HUES64 (cell line): ENCODE measurements at regions not wholly inside any gene's neighbourhood (a gene's known extent, or its start where the extent isn't known, plus 50 kb on each side); places are given as distances from the start of the nearest gene placed in this dataset.

Experiments used
- H3K27ac ChIP-seq: 2 replicates; pipeline ENCODE4 v1.7.0; 2013; ENCODE audit warnings: low read depth, low read length, inconsistent platforms
- H3K27me3 ChIP-seq: 2 replicates; pipeline ENCODE4 v1.6.1; 2013; ENCODE audit warnings: mild to moderate bottlenecking, low read length; ENCODE audit not compliant: insufficient read depth
- H3K36me3 ChIP-seq: 2 replicates; pipeline ENCODE4 v1.6.1; 2013; ENCODE audit warnings: mild to moderate bottlenecking, low read length; ENCODE audit not compliant: insufficient read depth
- H3K4me1 ChIP-seq: 2 replicates; pipeline ENCODE4 v1.6.1; 2013; ENCODE audit warnings: mild to moderate bottlenecking, low read length, moderate library complexity; ENCODE audit not compliant: insufficient read depth
- H3K4me3 ChIP-seq: 2 replicates; pipeline ENCODE4 v1.5.1; 2013; ENCODE audit warnings: mild to moderate bottlenecking, low read length, moderate library complexity
- H3K9ac ChIP-seq: 2 replicates; pipeline ENCODE4 v1.6.1; 2013; ENCODE audit warnings: mild to moderate bottlenecking, low read depth, low read length
- H3K9me3 ChIP-seq: 2 replicates; pipeline ENCODE4 v1.6.1; 2013; ENCODE audit warnings: low read depth, low read length; ENCODE audit not compliant: insufficient read depth
- WGBS: fragments of 150-250, 120-280 bp; methylation state at CpG from one replicate; pipeline ENCODE4 v1.1.7; 2013; ENCODE audit warnings: missing lambda C conversion rate; 5-methylcytosine and 5-hydroxymethylcytosine counted together

- H3K36me3 ChIP-seq: no peaks in the 10 kb centered on the region
- no peaks in the 10 kb centered on the region for H3K9me3 ChIP-seq
- no peaks in the 10 kb centered on the region for H3K27me3 ChIP-seq
- H3K9ac ChIP-seq: no peak overlapping the region
- no peak overlapping the region for H3K27ac ChIP-seq
- H3K4me1 ChIP-seq: peaks cover 13% of the 10 kb centered on the region
- WGBS: 97% methylated on average over 4 of the region's 5 CpGs
- no peak overlapping the region for H3K4me3 ChIP-seq
Measured at GRCh38 chr1:235025422-235025984, 103.1 kb downstream of the TOMM20 start.

DNA sequence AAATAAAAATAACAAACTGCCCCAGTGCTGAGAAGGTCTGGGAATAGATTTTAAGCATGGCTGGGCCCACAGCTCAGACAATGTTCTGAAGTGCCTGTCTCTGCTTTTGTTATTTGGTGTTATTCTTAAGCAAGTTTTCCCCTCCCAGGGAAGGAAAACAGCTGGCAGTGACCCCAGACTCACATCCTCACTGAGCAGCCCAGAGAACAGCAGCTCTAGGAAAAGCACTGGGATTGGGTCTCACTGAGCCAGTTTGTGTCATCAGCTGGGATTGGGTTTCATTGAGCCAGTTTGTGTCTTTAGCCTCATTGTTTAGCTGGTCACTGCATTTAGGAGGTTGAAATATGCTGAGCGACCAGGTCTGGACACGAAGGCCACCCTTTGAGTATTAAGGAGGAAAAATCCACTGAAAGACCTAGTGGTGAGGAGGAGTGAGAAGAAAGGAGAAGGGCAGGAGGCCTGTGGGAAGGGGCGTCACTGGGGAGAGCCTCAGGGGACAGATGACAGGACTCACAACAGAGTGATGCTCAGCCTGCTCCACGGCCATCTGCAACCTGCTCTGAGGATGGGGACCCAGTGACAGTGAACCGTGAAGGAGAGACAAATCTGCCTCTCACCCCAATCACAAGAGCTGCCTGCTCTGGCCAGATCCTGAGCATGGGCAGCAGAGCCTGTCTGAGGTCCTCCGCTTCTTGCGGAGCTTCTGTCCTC lies 103.8 kb downstream of the TOMM20 start:
- no peak overlapping the region for H3K27ac ChIP-seq
- 94% methylated on average over 7 of the region's 7 CpGs for WGBS
- H3K9ac ChIP-seq: no peak overlapping the region
- peaks cover 13% of the 10 kb centered on the region for H3K4me1 ChIP-seq
- H3K4me3 ChIP-seq: no peak overlapping the region
- no peaks in the 10 kb centered on the region for H3K9me3 ChIP-seq
- no peaks in the 10 kb centered on the region for H3K27me3 ChIP-seq
- no peaks in the 10 kb centered on the region for H3K36me3 ChIP-seq

GRCh38 chr1:235023711-235024439 lies 104.8 kb downstream of the TOMM20 start:
- Histone ChIP-seq H3K4me1 (peaks cover 13% of the 10 kb centered on the region), H3K36me3 (no peaks in the 10 kb centered on the region), H3K27me3 (no peaks in the 10 kb centered on the region), H3K4me3 (no peak overlapping the region), H3K27ac (no peak overlapping the region), H3K9ac (no peak overlapping the region), H3K9me3 (no peaks in the 10 kb centered on the region)
- WGBS: 86% methylated on average over 10 of the region's 10 CpGs

DNA sequence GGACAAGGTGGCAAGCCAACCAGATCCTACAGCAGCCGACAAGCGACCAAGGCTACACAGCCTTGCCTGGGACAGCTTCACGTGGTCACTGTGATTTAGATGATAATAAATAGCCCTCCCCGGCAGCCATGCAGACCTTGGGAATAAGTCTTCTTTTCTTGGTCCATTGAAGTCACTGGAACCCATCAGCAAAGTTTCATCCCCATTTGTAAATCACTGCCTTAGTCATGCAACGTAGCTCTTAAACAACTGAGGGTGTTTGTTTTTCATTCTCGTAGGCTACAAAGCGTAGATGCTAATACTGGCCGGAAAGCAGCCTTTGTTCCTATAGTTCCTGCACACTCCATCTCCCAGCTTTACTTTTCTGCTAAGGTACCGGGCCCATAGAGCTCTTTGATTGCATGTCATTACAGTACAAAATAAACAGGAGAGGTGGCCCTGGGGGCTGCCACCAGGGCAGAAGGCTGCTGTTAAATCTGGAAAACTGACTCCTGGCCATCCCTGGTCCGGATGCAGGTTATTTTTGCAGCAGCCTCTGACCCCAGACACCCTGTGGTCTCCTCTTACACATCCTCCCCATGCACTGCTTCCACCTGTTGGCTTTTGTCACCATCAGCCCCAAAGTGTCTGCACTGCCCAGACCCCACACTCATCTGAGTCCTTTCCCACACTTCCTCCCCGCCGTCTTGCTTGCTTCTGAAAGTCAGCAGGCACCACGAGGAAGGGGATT lies 105.5 kb downstream of the TOMM20 start:
- no peaks in the 10 kb centered on the region for H3K27me3 ChIP-seq
- no peak overlapping the region for H3K9ac ChIP-seq
- no peaks in the 10 kb centered on the region for H3K9me3 ChIP-seq
- H3K4me3 ChIP-seq: no peak overlapping the region
- peaks cover 13% of the 10 kb centered on the region for H3K4me1 ChIP-seq
- 69% methylated on average over 13 of the region's 13 CpGs for WGBS
- no peaks in the 10 kb centered on the region for H3K36me3 ChIP-seq
- no peak overlapping the region for H3K27ac ChIP-seq

- peaks cover 13% of the 10 kb centered on the region for H3K4me1 ChIP-seq
- WGBS: 83% methylated on average over 12 of the region's 12 CpGs
- H3K27ac ChIP-seq: no peak overlapping the region
- no peaks in the 10 kb centered on the region for H3K9me3 ChIP-seq
- H3K4me3 ChIP-seq: no peak overlapping the region
- no peaks in the 10 kb centered on the region for H3K27me3 ChIP-seq
- H3K9ac ChIP-seq: no peak overlapping the region
- no peaks in the 10 kb centered on the region for H3K36me3 ChIP-seq
Measured at GRCh38 chr1:235022341-235022980, 106.2 kb downstream of the TOMM20 start.

DNA sequence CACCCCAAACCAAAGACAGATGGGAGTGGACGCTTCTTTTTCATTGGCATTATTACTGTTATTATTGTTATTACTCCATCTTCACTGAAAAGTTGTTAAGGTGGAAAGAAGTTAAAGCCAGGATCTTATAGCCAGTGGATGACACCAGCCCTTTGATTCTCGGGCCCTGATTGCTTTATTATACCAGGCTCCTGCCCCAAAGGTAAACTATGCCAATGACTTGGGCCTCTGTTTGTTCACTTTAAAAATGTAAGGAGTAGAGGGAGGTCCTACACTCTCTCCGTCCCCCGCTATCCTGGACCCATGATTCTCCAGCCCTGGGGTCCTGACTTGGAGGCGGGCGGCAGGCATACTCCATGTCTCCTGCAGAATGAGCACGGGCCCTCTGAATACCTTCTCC lies 106.8 kb downstream of the TOMM20 start:
- Histone ChIP-seq H3K36me3 (no peaks in the 10 kb centered on the region), H3K4me1 (peaks cover 13% of the 10 kb centered on the region), H3K9me3 (no peaks in the 10 kb centered on the region), H3K27ac (no peak overlapping the region), H3K27me3 (no peaks in the 10 kb centered on the region), H3K4me3 (no peak overlapping the region), H3K9ac (no peak overlapping the region)
- WGBS: 93% methylated on average over 6 of the region's 7 CpGs

- Histone ChIP-seq H3K9ac (no peak overlapping the region), H3K27me3 (no peaks in the 10 kb centered on the region), H3K27ac (no peak overlapping the region), H3K4me1 (peaks cover 13% of the 10 kb centered on the region), H3K36me3 (no peaks in the 10 kb centered on the region), H3K4me3 (no peak overlapping the region), H3K9me3 (no peaks in the 10 kb centered on the region)
- 94% methylated on average over 7 of the region's 7 CpGs for WGBS
Measured at GRCh38 chr1:235021321-235021720, 107.3 kb downstream of the TOMM20 start.

GRCh38 chr1:235019961-235020360 lies 108.7 kb downstream of the TOMM20 start:
- H3K9me3 ChIP-seq: no peaks in the 10 kb centered on the region
- 93% methylated on average over 4 of the region's 4 CpGs for WGBS
- peaks cover 16% of the 10 kb centered on the region for H3K4me1 ChIP-seq

DNA sequence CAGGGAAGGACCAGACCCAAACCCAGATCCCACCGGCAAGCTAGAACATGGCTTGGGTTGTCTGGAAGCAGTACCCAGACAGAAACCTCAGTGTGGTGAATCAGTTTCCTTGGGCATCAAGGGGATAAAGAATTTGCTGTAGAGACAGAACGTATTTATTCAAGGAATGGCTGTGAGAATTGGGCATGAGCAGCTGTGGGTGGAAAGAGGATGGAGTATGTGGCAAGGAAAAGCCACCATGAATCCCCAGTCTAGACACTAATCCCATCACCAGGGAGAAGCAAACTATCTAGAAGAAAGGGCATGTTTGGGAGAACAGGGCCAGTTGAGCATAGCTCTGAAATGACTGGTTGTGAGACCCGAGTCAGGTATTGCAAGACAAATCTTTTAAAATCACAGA lies 109.2 kb downstream of the TOMM20 start:
- Histone ChIP-seq H3K9me3 (no peaks in the 10 kb centered on the region), H3K4me1 (peaks cover 16% of the 10 kb centered on the region), H3K4me3 (no peak overlapping the region), H3K9ac (no peak overlapping the region), H3K36me3 (no peaks in the 10 kb centered on the region), H3K27ac (no peak overlapping the region), H3K27me3 (no peaks in the 10 kb centered on the region)
- WGBS: 94% methylated on average over 3 of the region's 3 CpGs

More at GRCh38 chr1:235019961-235020360, 108.7 kb downstream of the TOMM20 start:
- Histone ChIP-seq H3K27ac (no peak overlapping the region), H3K9ac (no peak overlapping the region), H3K36me3 (no peaks in the 10 kb centered on the region), H3K27me3 (no peaks in the 10 kb centered on the region), H3K4me3 (no peak overlapping the region)

- Histone ChIP-seq H3K9me3 (no peaks in the 10 kb centered on the region), H3K27me3 (no peaks in the 10 kb centered on the region), H3K36me3 (no peaks in the 10 kb centered on the region), H3K9ac (no peak overlapping the region), H3K4me3 (no peak overlapping the region), H3K4me1 (peaks cover 16% of the 10 kb centered on the region), H3K27ac (no peak overlapping the region)
- 98% methylated on average over 3 of the region's 3 CpGs for WGBS
Measured at GRCh38 chr1:235018720-235019444, 109.8 kb downstream of the TOMM20 start.
